SK-N-SH (cell line): ENCODE measurements at regions not wholly inside any gene's neighbourhood (a gene's known extent, or its start where the extent isn't known, plus 50 kb on each side); places are given as distances from the start of the nearest gene placed in this dataset.

ENCODE experiments used
- CTCF ChIA-PET: fragments of 300-600, 350-600 bp; formaldehyde crosslinking; extraction: SDS; loops from one replicate; lab custom pipeline; 2021; lab: Yijun Ruan, JAX
- POLR2A ChIA-PET: fragments of 350-600 bp; sonication (Branson Sonifier 250); formaldehyde crosslinking; extraction: SDS; loops from one replicate; lab custom pipeline; 2020; ENCODE audit warnings: antibody characterized with exemption, inconsistent platforms; lab: Yijun Ruan, JAX
- DNase-seq: peaks from one replicate; pipeline ENCODE4 v3.0.0; 2012
- H2AFZ ChIP-seq: fragments of 200-600 bp; sonication (generic); 2 replicates; pipeline ENCODE4 v1.8.1; 2016; ENCODE audit warnings: antibody characterized with exemption, mild to moderate bottlenecking, low read depth
- H3F3A ChIP-seq: fragments of 200-600 bp; sonication (generic); replicated peaks from 2 replicates; pipeline ENCODE3; 2016; ENCODE audit warnings: antibody characterized with exemption, mild to moderate bottlenecking; ENCODE audit not compliant: insufficient read depth
- H3K27ac ChIP-seq, 2 experiments: fragments of 200-500 bp in 1 of 2; fragments of 200-600 bp in 1 of 2; sonication (Bioruptor generic) in 1 of 2; sonication (generic), shearing (Covaris generic) in 1 of 2; 2 replicates each; pipeline versions ENCODE4 v1.5.1 to v1.6.1; 2014 to 2016; ENCODE audit warnings: low read depth in 2 of 2, inconsistent platforms in 1 of 2, low read length in 1 of 2, mild to moderate bottlenecking in 1 of 2, mixed read lengths in 1 of 2
- H3K27me3 ChIP-seq: fragments of 200-600 bp; sonication (generic), shearing (Covaris generic); 2 replicates; pipeline ENCODE4 v1.6.1; 2016; ENCODE audit warnings: mixed run types; ENCODE audit not compliant: insufficient read depth
- H3K36me3 ChIP-seq, 2 experiments: fragments of 200-500 bp in 1 of 2; fragments of 200-600 bp in 1 of 2; sonication (Bioruptor generic) in 1 of 2; sonication (generic) in 1 of 2; replicated peaks in 1 of 2; 2 replicates each; pipeline versions ENCODE3 to v1.5.1; 2014 to 2016; ENCODE audit warnings: low read length in 1 of 2, mild to moderate bottlenecking in 1 of 2; ENCODE audit not compliant: insufficient read depth in 2 of 2, control insufficient read depth in 1 of 2
- H3K4me1 ChIP-seq, 2 experiments: fragments of 200-500 bp in 1 of 2; fragments of 200-600 bp in 1 of 2; sonication (Bioruptor generic) in 1 of 2; sonication (generic), shearing (Covaris generic) in 1 of 2; 2 replicates each; pipeline versions ENCODE4 v1.5.1 to v1.6.1; 2014 to 2016; ENCODE audit warnings: low read depth in 1 of 2, low read length in 1 of 2, mixed run types in 1 of 2; ENCODE audit not compliant: insufficient read depth in 2 of 2, control insufficient read depth in 1 of 2
- H3K4me2 ChIP-seq: fragments of 200-600 bp; sonication (generic), shearing (Covaris generic); 2 replicates; pipeline ENCODE4 v1.6.1; 2017; ENCODE audit warnings: mixed run types
- H3K4me3 ChIP-seq, 2 experiments: fragments of 200-500 bp in 1 of 2; fragments of 200-600 bp in 1 of 2; sonication (Bioruptor generic) in 1 of 2; sonication (generic), shearing (Covaris generic) in 1 of 2; 2 replicates each; pipeline versions ENCODE4 v1.5.1 to v1.8.1; 2014 to 2016; ENCODE audit warnings: low read depth in 2 of 2, inconsistent platforms in 1 of 2, low read length in 1 of 2, mild to moderate bottlenecking in 1 of 2, mixed read lengths in 1 of 2, moderate library complexity in 1 of 2
- H3K79me2 ChIP-seq: fragments of 200-600 bp; sonication (generic); 2 replicates; pipeline ENCODE4 v1.8.1; 2017; ENCODE audit warnings: mild to moderate bottlenecking; ENCODE audit not compliant: insufficient read depth
- H3K9ac ChIP-seq: fragments of 200-600 bp; sonication (generic); 2 replicates; pipeline ENCODE4 v1.6.1; 2017; ENCODE audit warnings: mixed run types
- H3K9me2 ChIP-seq: fragments of 200-600 bp; sonication (generic); 2 replicates; pipeline ENCODE4 v1.6.1; 2017; ENCODE audit warnings: mixed run types
- H3K9me3 ChIP-seq: fragments of 200-600 bp; sonication (generic); 2 replicates; pipeline ENCODE4 v1.6.1; 2017; ENCODE audit warnings: mixed run types, mild to moderate bottlenecking, moderate library complexity
- H4K20me1 ChIP-seq: fragments of 200-600 bp; sonication (generic); 2 replicates; pipeline ENCODE4 v1.6.1; 2017; ENCODE audit warnings: mild to moderate bottlenecking, mixed run types; ENCODE audit not compliant: insufficient read depth
- CHD2 ChIP-seq: fragments of 150-350 bp; IDR thresholded peaks from 2 replicates; pipeline ENCODE4 v1.6.1; 2018; ENCODE audit warnings: low read length; ENCODE audit not compliant: partially characterized antibody
- EP300 ChIP-seq, 2 experiments: IDR thresholded peaks; 2 replicates each; pipeline versions ENCODE4 v1.4.0 to v1.6.1; 2012; ENCODE audit warnings: borderline replicate concordance in 1 of 2, low read depth in 1 of 2, low read length in 1 of 2
- FOSL2 ChIP-seq: IDR thresholded peaks from 2 replicates; pipeline ENCODE4 v1.4.0; 2012; ENCODE audit warnings: low read depth, mild to moderate bottlenecking, moderate library complexity, borderline replicate concordance
- FOXM1 ChIP-seq: IDR thresholded peaks from 2 replicates; pipeline ENCODE4 v1.4.0; 2012; ENCODE audit warnings: low read depth, mild to moderate bottlenecking
- GABPA ChIP-seq: IDR thresholded peaks from 2 replicates; pipeline ENCODE4 v1.4.0; 2012; ENCODE audit warnings: low read depth, mild to moderate bottlenecking
- GATA2 ChIP-seq: sonication (generic); formaldehyde crosslinking; IDR thresholded peaks from 2 replicates; pipeline ENCODE4 v1.5.0; 2020; ENCODE audit warnings: mild to moderate bottlenecking, missing genetic modification reagents
- JUND ChIP-seq: IDR thresholded peaks from 2 replicates; pipeline ENCODE4 v1.4.0; 2012
- MEF2A ChIP-seq: IDR thresholded peaks from 2 replicates; pipeline ENCODE4 v1.4.0; 2012; ENCODE audit warnings: low read depth, borderline replicate concordance
- MXI1 ChIP-seq: IDR thresholded peaks from 2 replicates; pipeline ENCODE4 v1.6.1; 2012; ENCODE audit warnings: mild to moderate bottlenecking, low read depth, low read length, improper control_type of control experiment
- NRF1 ChIP-seq: IDR thresholded peaks from 2 replicates; pipeline ENCODE4 v1.6.1; 2012; ENCODE audit warnings: low read depth, mild to moderate bottlenecking, low read length
- RAD21 ChIP-seq: IDR thresholded peaks from 2 replicates; pipeline ENCODE4 v1.6.1; 2012; ENCODE audit warnings: mild to moderate bottlenecking, low read length
- RFX5 ChIP-seq: IDR thresholded peaks from 2 replicates; pipeline ENCODE4 v1.6.1; 2012; ENCODE audit warnings: mild to moderate bottlenecking, improper control_type of control experiment, low read length
- RXRA ChIP-seq: IDR thresholded peaks from 2 replicates; pipeline ENCODE4 v1.4.0; 2012; ENCODE audit warnings: low read depth, mild to moderate bottlenecking, borderline replicate concordance
- TAF1 ChIP-seq: IDR thresholded peaks from 2 replicates; pipeline ENCODE4 v1.6.1; 2012; ENCODE audit warnings: low read depth, mild to moderate bottlenecking, low read length, moderate library complexity, borderline replicate concordance
- TCF12 ChIP-seq: IDR thresholded peaks from 2 replicates; pipeline ENCODE4 v1.4.0; 2012
- WGBS: methylation state at CpG from one replicate; pipeline ENCODE4 v1.1.6; 2017; ENCODE audit warnings: low lambda C conversion rate; 5-methylcytosine and 5-hydroxymethylcytosine counted together
- TF ChIP-seq, protein P1 (sequence below): fragments of 150-350 bp; IDR thresholded peaks from 2 replicates; pipeline ENCODE4 v1.6.1; 2017; ENCODE audit warnings: antibody characterized with exemption, low read length, low read depth, borderline replicate concordance
- TF ChIP-seq, protein P2 (sequence below): fragments of 150-350 bp; IDR thresholded peaks from 2 replicates; pipeline ENCODE4 v1.6.1; 2016; ENCODE audit warnings: mild to moderate bottlenecking, low read depth, low read length
- TF ChIP-seq, protein P3 (sequence below): IDR thresholded peaks from 2 replicates; pipeline ENCODE4 v1.4.0; 2012; ENCODE audit warnings: low read depth
- TF ChIP-seq, protein P4 (sequence below): IDR thresholded peaks from 2 replicates; pipeline ENCODE4 v1.4.0; 2012; ENCODE audit warnings: low read depth, borderline replicate concordance

DNA sequence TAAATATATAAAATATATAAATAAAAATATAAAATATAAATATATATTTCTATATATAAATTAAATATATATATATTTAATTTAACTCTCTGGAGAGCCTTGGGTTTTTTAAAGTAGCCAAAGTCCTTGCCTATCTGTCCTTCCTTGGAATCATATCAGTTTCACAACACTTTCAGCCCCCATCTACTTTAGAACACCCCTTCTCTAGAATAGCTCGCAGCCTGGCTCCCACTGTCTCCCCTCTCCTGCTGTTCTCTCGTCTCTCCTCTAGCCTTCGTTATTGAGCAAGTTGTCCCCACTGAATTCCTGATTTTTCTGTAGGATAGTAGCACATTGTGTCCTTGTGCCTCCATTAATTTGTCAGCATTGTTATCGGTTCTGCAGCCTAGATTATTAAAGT, 677.0 kb downstream of the RNF144A start:
- TF ChIP-seq RFX5 (no peak), MEF2A (no peak), EP300 (IDR thresholded peaks at IDR 0.05; ENCODE audit: borderline replicate concordance in 1 of 2, low read depth in 1 of 2, low read length in 1 of 2) (no peak), TCF12 (no peak), NRF1 (no peak), FOSL2 (no peak), TAF1 (no peak), FOXM1 (no peak), RXRA (no peak)
- TF ChIP-seq, protein P1, sequence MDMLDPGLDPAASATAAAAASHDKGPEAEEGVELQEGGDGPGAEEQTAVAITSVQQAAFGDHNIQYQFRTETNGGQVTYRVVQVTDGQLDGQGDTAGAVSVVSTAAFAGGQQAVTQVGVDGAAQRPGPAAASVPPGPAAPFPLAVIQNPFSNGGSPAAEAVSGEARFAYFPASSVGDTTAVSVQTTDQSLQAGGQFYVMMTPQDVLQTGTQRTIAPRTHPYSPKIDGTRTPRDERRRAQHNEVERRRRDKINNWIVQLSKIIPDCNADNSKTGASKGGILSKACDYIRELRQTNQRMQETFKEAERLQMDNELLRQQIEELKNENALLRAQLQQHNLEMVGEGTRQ = no peak
- TF ChIP-seq, protein P2, sequence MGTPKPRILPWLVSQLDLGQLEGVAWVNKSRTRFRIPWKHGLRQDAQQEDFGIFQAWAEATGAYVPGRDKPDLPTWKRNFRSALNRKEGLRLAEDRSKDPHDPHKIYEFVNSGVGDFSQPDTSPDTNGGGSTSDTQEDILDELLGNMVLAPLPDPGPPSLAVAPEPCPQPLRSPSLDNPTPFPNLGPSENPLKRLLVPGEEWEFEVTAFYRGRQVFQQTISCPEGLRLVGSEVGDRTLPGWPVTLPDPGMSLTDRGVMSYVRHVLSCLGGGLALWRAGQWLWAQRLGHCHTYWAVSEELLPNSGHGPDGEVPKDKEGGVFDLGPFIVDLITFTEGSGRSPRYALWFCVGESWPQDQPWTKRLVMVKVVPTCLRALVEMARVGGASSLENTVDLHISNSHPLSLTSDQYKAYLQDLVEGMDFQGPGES = no peak
- TF ChIP-seq, all 33 proteins: peak for 0

DNA sequence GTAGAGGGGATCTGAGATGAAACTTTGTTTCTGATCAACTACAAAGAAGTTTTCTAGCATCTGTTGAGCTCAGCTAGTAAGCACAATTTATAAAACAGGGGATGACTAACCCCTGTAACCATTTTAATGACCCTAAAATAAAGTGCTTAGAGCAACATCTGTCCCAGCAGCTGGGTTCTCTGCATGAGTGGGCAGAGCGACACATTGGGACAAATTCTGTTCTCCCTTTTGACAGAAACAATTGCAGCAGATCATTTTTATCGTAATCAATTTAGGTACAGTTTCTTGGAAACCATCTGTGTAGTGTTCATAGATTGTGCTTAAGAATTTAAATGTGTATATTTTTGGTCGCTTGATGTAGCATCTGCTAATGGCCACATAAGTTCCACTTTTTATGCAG, 678.0 kb downstream of the RNF144A start:
- no peak overlapping the region for H2AFZ ChIP-seq
- ChIA-PET POLR2A (no interaction called here), CTCF (interaction anchor here (0.9 to 1.7 kb wide), 4 partner anchors 16 to 411 kb away, joined by 3 to 5 read pairs (median 4); no protein-coding TSS in a partner anchor)
- no peak for DNase-seq
- H3K4me3 ChIP-seq = no peak overlapping the region
- H3K36me3 ChIP-seq = no peaks in the 10 kb centered on the region
- no peaks in the 10 kb centered on the region for H3K9me3 ChIP-seq
- H3K4me1 ChIP-seq = peaks cover 0 to 7% of the 10 kb centered on the region in 2 experiments; a peak in 2 of 4 replicates
- no peak overlapping the region for H3K9ac ChIP-seq
- H4K20me1 ChIP-seq = no peaks in the 10 kb centered on the region
- H3K9me2 ChIP-seq = no peaks in the 10 kb centered on the region
- TF ChIP-seq GABPA = no peak
- TF ChIP-seq, protein P3, sequence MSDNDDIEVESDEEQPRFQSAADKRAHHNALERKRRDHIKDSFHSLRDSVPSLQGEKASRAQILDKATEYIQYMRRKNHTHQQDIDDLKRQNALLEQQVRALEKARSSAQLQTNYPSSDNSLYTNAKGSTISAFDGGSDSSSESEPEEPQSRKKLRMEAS = no peak
- no peak for TF ChIP-seq MXI1
- TF ChIP-seq RFX5 = no peak
- no peak for TF ChIP-seq CHD2
- TF ChIP-seq, protein P4, sequence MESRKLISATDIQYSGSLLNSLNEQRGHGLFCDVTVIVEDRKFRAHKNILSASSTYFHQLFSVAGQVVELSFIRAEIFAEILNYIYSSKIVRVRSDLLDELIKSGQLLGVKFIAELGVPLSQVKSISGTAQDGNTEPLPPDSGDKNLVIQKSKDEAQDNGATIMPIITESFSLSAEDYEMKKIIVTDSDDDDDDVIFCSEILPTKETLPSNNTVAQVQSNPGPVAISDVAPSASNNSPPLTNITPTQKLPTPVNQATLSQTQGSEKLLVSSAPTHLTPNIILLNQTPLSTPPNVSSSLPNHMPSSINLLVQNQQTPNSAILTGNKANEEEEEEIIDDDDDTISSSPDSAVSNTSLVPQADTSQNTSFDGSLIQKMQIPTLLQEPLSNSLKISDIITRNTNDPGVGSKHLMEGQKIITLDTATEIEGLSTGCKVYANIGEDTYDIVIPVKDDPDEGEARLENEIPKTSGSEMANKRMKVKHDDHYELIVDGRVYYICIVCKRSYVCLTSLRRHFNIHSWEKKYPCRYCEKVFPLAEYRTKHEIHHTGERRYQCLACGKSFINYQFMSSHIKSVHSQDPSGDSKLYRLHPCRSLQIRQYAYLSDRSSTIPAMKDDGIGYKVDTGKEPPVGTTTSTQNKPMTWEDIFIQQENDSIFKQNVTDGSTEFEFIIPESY = no peak
- TF ChIP-seq JUND = no peak
- TF ChIP-seq RAD21 = no peak
- TF ChIP-seq, protein P2 = no peak
- TF ChIP-seq GATA2 (CRISPR knock-in tag) = no peak
- 78% methylated on average over 3 of the region's 3 CpGs for WGBS
- no peaks in the 10 kb centered on the region for H3F3A ChIP-seq
- H3K79me2 ChIP-seq = no peaks in the 10 kb centered on the region
- no peaks in the 10 kb centered on the region for H3K27me3 ChIP-seq
- no peak overlapping the region for H3K27ac ChIP-seq
- H3K4me2 ChIP-seq = no peak overlapping the region

More for the DNA sequence above, 677.0 kb downstream of the RNF144A start:
- Histone ChIP-seq H4K20me1 (no peaks in the 10 kb centered on the region), H3K9me3 (no peaks in the 10 kb centered on the region), H3K27ac (no peak overlapping the region), H3K9me2 (no peaks in the 10 kb centered on the region), H3K79me2 (no peaks in the 10 kb centered on the region), H3F3A (no peaks in the 10 kb centered on the region), H3K27me3 (no peaks in the 10 kb centered on the region), H3K4me2 (no peak overlapping the region), H3K9ac (no peak overlapping the region), H3K4me3 (no peak overlapping the region), H2AFZ (no peak overlapping the region), H3K4me1 (no peaks in the 10 kb centered on the region), H3K36me3 (no peaks in the 10 kb centered on the region)
- no peak for DNase-seq
- POLR2A ChIA-PET = no interaction called here
- 80% methylated on average over 4 of the region's 4 CpGs for whole genome bisulfite sequencing
- CTCF ChIA-PET = interaction anchor here (0.6 to 1.2 kb wide), 2 partner anchors 66 to 167 kb away, joined by 3 to 4 read pairs; no protein-coding TSS in a partner anchor
